CD4-positive, alpha-beta T cell (primary cell): ENCODE measurements at regions not wholly inside any gene's neighbourhood (a gene's known extent, or its start where the extent isn't known, plus 50 kb on each side); places are given as distances from the start of the nearest gene placed in this dataset.

ENCODE experiments used
- ATAC-seq: fragments of 200-7000 bp; cut with Tn5 transposase; one replicate; pipeline ENCODE4 v1.10.0; 2022; ENCODE audit warnings: mild to moderate bottlenecking; ENCODE audit not compliant: poor library complexity
- CTCF ChIA-PET: fragments of 350-600 bp; sonication (Branson Sonifier 250); formaldehyde crosslinking; loops from one replicate; lab custom pipeline; 2021; ENCODE audit warnings: antibody characterized with exemption, inconsistent platforms; lab: Charles Lee
- POLR2A ChIA-PET: fragments of 350-600 bp; sonication (Branson Sonifier 250); formaldehyde crosslinking; loops from one replicate; lab custom pipeline; 2021; ENCODE audit warnings: antibody characterized with exemption, inconsistent platforms; lab: Charles Lee
- DNase-seq, 14 experiments: peaks; one replicate each; pipeline ENCODE4 v3.0.0-alpha.2; 2013 to 2020; ENCODE audit warnings: mixed read lengths in 2 of 14
- H3K27ac ChIP-seq, 2 donors: one replicate each; pipeline versions ENCODE4 v1.5.1 to v1.7.0; 2013; ENCODE audit warnings: low read length in 2 of 2, low read depth in 1 of 2, mild to moderate bottlenecking in 1 of 2
- H3K27me3 ChIP-seq, 2 experiments: 1 replicate in 1 of 2; 2 replicates in 1 of 2; pipeline versions ENCODE4 v1.6.1 to v1.7.0; 2013; ENCODE audit warnings: low read length in 2 of 2, control low read depth in 1 of 2, mild to moderate bottlenecking in 1 of 2, moderate library complexity in 1 of 2; ENCODE audit not compliant: insufficient read depth in 2 of 2, control insufficient read depth in 1 of 2
- H3K36me3 ChIP-seq: one replicate; pipeline ENCODE4 v1.6.1; 2013; ENCODE audit warnings: low read length, control low read depth; ENCODE audit not compliant: insufficient read depth
- H3K4me1 ChIP-seq: one replicate; pipeline ENCODE4 v1.6.1; 2013; ENCODE audit warnings: low read length, control low read depth; ENCODE audit not compliant: insufficient read depth
- H3K4me3 ChIP-seq: one replicate; pipeline ENCODE4 v1.5.1; 2013; ENCODE audit warnings: mild to moderate bottlenecking, low read length, moderate library complexity
- H3K9me3 ChIP-seq, 2 experiments: 1 replicate in 1 of 2; 2 replicates in 1 of 2; pipeline versions ENCODE4 v1.6.1 to v1.7.0; 2013; ENCODE audit warnings: low read length in 2 of 2, mild to moderate bottlenecking in 2 of 2, control low read depth in 1 of 2, moderate library complexity in 1 of 2; ENCODE audit not compliant: control insufficient read depth in 1 of 2, insufficient read depth in 1 of 2
- H3K27ac Mint-ChIP-seq: one replicate; pipeline ENCODE4 v1.8.0; 2020; ENCODE audit warnings: mixed read lengths
- H3K27me3 Mint-ChIP-seq: one replicate; pipeline ENCODE4 v1.8.0; 2021; ENCODE audit warnings: mixed read lengths
- H3K36me3 Mint-ChIP-seq: one replicate; pipeline ENCODE4 v1.8.0; 2021; ENCODE audit warnings: low read depth, mixed read lengths
- H3K4me1 Mint-ChIP-seq: one replicate; pipeline ENCODE4 v1.8.0; 2021; ENCODE audit warnings: low read depth, mixed read lengths
- H3K4me3 Mint-ChIP-seq: one replicate; pipeline ENCODE4 v1.8.0; 2020; ENCODE audit warnings: mild to moderate bottlenecking, mixed read lengths
- H3K9me3 Mint-ChIP-seq: one replicate; pipeline ENCODE4 v1.8.0; 2020; ENCODE audit warnings: mixed read lengths
- intact Hi-C, 2 experiments: fragments of 100-400 bp; cut with DNase I in 1 of 2; cut with micrococcal nuclease in 1 of 2; formaldehyde crosslinking; loops; one replicate each; pipeline versions ENCODE4 v1.15.1 to v1.9.0; 2023 to 2025; cut with DNase I, micrococcal nuclease
- TF ChIP-seq, protein P1 (sequence below): fragments of 200-600 bp; IDR thresholded peaks from one replicate; pipeline ENCODE4 v1.8.0; 2022; ENCODE audit warnings: antibody characterized with exemption, mild to moderate bottlenecking

DNA sequence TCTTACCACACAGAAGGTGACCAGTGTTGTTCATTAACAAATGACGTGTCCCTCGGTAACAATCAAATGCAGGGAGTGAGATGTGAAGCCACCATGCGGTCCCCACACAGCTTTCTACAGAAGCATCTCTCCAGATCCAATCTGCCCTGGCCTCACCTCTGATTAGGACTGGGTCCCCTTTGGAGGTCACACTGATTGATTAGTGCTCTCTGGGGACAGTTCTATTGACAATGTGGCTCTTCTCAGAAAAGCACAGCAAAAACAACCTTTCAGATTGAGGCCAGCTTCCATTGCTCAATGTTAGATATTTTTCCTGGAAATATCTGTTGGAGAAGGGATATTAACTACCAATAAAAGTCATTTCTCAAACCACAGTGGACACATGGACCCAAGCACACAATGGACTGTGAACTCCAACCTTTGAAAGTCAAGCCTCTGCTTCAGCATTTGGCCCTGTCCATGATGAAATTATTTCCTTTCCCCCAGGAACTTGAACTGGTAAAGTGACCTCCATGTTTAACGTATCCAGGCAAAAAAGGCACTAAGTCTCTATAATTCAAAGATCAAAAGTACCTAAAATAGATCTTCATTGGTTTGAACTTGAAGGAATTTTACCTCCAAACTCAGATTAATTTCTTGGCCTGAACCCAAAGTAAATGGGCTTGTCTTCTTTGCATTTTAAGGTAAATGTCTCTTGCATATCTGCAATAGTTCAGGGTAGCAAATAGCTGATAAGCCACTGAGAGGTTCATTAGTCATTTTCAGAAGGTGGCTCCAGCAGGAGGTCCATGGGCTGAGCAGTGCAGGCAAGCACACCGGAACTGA lies 118.5 kb downstream of the FOXA2 start:
- H3K27me3 Mint-ChIP-seq: no peaks in the 10 kb centered on the region
- no peak overlapping the region for H3K27ac ChIP-seq
- no peak for DNase-seq
- no peak for ATAC-seq
- H3K36me3 ChIP-seq: no peaks in the 10 kb centered on the region
- no peak overlapping the region for H3K27ac Mint-ChIP-seq
- no peaks in the 10 kb centered on the region for H3K27me3 ChIP-seq
- CTCF ChIA-PET: no interaction called here
- no peaks in the 10 kb centered on the region for H3K9me3 Mint-ChIP-seq
- peaks cover 0 to 15% of the 10 kb centered on the region in 2 experiments for H3K9me3 ChIP-seq
- intact Hi-C loops: no loop called here
- H3K4me3 Mint-ChIP-seq: no peak overlapping the region
- H3K4me3 ChIP-seq: no peak overlapping the region
- no peaks in the 10 kb centered on the region for H3K4me1 ChIP-seq
- no peaks in the 10 kb centered on the region for H3K4me1 Mint-ChIP-seq
- H3K36me3 Mint-ChIP-seq: no peaks in the 10 kb centered on the region
- TF ChIP-seq, protein P1, sequence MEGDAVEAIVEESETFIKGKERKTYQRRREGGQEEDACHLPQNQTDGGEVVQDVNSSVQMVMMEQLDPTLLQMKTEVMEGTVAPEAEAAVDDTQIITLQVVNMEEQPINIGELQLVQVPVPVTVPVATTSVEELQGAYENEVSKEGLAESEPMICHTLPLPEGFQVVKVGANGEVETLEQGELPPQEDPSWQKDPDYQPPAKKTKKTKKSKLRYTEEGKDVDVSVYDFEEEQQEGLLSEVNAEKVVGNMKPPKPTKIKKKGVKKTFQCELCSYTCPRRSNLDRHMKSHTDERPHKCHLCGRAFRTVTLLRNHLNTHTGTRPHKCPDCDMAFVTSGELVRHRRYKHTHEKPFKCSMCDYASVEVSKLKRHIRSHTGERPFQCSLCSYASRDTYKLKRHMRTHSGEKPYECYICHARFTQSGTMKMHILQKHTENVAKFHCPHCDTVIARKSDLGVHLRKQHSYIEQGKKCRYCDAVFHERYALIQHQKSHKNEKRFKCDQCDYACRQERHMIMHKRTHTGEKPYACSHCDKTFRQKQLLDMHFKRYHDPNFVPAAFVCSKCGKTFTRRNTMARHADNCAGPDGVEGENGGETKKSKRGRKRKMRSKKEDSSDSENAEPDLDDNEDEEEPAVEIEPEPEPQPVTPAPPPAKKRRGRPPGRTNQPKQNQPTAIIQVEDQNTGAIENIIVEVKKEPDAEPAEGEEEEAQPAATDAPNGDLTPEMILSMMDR: no peak
- POLR2A ChIA-PET: no interaction called here

DNA sequence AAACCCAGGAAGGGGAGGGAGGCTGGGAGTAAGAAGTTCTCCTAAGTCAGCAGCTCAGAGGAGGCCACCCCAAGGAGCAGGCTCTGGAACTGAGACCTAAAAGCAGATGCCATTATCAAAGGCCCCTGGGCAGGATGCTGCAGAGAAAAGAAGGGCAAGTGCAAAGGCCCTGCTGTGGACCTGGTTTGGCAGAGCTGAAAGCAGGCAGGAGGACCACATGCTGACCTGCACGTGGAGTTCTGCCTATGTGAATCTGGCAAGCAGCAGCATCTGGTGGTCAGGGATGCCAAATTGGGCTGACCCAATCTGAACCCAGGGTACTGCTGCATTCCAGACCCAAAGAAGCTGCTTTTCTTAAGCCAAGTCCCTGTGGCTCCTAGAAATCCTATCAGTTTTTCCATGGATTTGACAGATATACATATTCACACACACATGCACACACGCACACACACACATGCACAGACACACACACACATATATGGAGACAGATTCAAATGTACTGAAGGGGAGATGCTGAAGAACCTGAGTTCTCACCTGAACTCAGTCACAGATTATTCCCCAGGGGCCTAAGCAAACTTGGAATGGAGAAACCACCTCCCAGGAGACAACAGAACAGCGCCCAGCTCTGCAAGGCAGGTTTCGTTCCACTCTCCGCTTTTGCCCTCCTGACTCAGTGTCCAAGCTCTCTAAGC lies 119.9 kb downstream of the FOXA2 start:
- Mint-ChIP-seq H3K36me3 (no peaks in the 10 kb centered on the region), H3K9me3 (no peaks in the 10 kb centered on the region), H3K27ac (no peak overlapping the region), H3K27me3 (no peaks in the 10 kb centered on the region), H3K4me1 (no peaks in the 10 kb centered on the region), H3K4me3 (no peak overlapping the region)
- ChIA-PET CTCF (no interaction called here), POLR2A (no interaction called here)
- Histone ChIP-seq H3K4me3 (no peak overlapping the region), H3K27me3 (no peaks in the 10 kb centered on the region), H3K9me3 (peaks cover 0 to 18% of the 10 kb centered on the region in 2 experiments), H3K4me1 (no peaks in the 10 kb centered on the region), H3K27ac (no peak overlapping the region), H3K36me3 (no peaks in the 10 kb centered on the region)
- no peak for ATAC-seq
- TF ChIP-seq, protein P1: no peak
- no peak for DNase-seq
- intact Hi-C loops: no loop called here

DNA sequence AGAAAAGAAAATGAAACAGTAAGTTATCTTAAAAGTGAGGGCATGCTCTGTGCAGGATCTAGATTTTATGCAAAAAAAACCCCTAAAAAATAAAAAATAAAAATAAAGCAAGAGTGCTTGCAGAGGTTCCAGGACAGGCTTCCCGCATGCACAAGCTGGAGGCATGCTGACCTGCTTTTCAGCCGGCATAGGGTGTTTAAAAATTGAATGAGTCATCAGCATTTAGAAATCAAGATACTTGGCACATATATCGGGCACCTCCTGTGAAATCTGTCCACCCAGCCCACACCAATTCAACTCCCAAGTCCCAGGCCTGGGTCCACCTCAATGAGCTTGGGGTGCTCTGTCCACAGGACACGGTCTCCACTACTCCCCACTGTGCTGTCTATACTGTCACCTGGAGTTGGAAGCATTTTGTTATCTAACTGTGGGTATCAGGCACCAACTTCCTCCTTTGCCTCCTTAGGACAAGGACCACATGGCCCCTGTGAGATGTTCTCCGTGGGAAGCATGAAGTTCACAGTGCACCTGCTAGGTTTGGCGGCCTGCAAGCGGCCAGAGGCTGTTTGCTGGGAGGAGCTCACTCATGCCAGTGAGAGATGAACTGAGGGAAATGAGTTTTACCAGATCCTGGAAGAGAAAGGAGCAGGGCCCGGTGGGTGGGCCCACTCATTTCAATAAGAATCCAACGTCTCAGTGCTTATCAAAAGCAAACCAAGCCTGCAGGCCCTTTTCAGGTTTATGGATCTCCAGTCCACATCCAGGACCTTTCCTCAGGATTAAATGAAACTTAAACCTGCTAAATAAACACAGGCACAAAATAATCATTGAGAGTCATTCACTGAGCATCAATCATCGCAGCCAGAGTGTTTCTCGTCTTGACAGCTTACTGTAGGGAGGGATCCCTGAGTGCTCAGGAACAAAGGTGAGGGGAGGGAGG lies 121.1 kb downstream of the FOXA2 start:
- TF ChIP-seq, protein P1: no peak
- H3K4me1 Mint-ChIP-seq: no peaks in the 10 kb centered on the region
- H3K27me3 Mint-ChIP-seq: no peaks in the 10 kb centered on the region
- no peak overlapping the region for H3K4me3 Mint-ChIP-seq
- Histone ChIP-seq H3K27me3 (no peaks in the 10 kb centered on the region), H3K9me3 (peaks cover 0 to 20% of the 10 kb centered on the region in 2 experiments), H3K36me3 (no peaks in the 10 kb centered on the region), H3K4me3 (no peak overlapping the region), H3K4me1 (no peaks in the 10 kb centered on the region), H3K27ac (no peak overlapping the region)
- no peaks in the 10 kb centered on the region for H3K36me3 Mint-ChIP-seq
- H3K9me3 Mint-ChIP-seq: no peaks in the 10 kb centered on the region
- no peak for DNase-seq
- ATAC-seq: no peak
- H3K27ac Mint-ChIP-seq: no peak overlapping the region
- intact Hi-C loops: no loop called here
- CTCF ChIA-PET: no interaction called here
- POLR2A ChIA-PET: no interaction called here
